GM21723 (cell line): ENCODE measurements at regions not wholly inside any gene's neighbourhood (a gene's known extent, or its start where the extent isn't known, plus 50 kb on each side); places are given as distances from the start of the nearest gene placed in this dataset.
"Not testable (repeated sequence)": the region's sequence is repeated elsewhere in the genome, so short reads cannot be mapped to it uniquely, and the experiment has no call there.

Experiments used
- ATAC-seq: cut with Tn5 transposase; IDR thresholded peaks from one replicate; pipeline ENCODE4 v1.9.1; 2021; ENCODE audit warnings: mild to moderate bottlenecking, moderate library complexity; ENCODE audit not compliant: unreplicated experiment

GRCh38 chr21:10424887-10425145 lies 96.6 kb upstream of the TPTE start:
- not testable (repeated sequence) for ATAC-seq

GRCh38 chr21:10425856-10426255 lies 95.5 kb upstream of the TPTE start:
- ATAC-seq, result no peak

- not testable (repeated sequence) for ATAC-seq
These were observed 94.6 kb upstream of the TPTE start for GRCh38 chr21:10426812-10427211.

GRCh38 chr21:10427277-10427676 lies 94.1 kb upstream of the TPTE start:
- ATAC-seq, result not testable (repeated sequence)

GRCh38 chr21:10428981-10429534 lies 92.3 kb upstream of the TPTE start:
- ATAC-seq, result not testable (repeated sequence)

- no peak for ATAC-seq
These were observed 91.4 kb upstream of the TPTE start for GRCh38 chr21:10430005-10430404.

- ATAC-seq, result not testable (repeated sequence)
These were observed 89.4 kb upstream of the TPTE start for GRCh38 chr21:10431995-10432394.

- not testable (repeated sequence) for ATAC-seq
These were observed 88.9 kb upstream of the TPTE start for GRCh38 chr21:10432456-10432855.

GRCh38 chr21:10437977-10438376 lies 83.4 kb upstream of the TPTE start:
- ATAC-seq, result not testable (repeated sequence)

GRCh38 chr21:10440639-10441038 lies 80.7 kb upstream of the TPTE start:
- ATAC-seq, result not testable (repeated sequence)

GRCh38 chr21:10442018-10442417 lies 79.4 kb upstream of the TPTE start:
- ATAC-seq, result not testable (repeated sequence)

- not testable (repeated sequence) for ATAC-seq
These were observed 75.7 kb upstream of the TPTE start for GRCh38 chr21:10445685-10446084.

GRCh38 chr21:10449451-10449850 lies 71.9 kb upstream of the TPTE start:
- ATAC-seq, result not testable (repeated sequence)

GRCh38 chr21:10451274-10451673 lies 70.1 kb upstream of the TPTE start:
- ATAC-seq, result not testable (repeated sequence)

GRCh38 chr21:10457765-10458164 lies 63.6 kb upstream of the TPTE start:
- not testable (repeated sequence) for ATAC-seq

GRCh38 chr21:10460957-10461356 lies 60.4 kb upstream of the TPTE start:
- ATAC-seq, result not testable (repeated sequence)

- ATAC-seq, result not testable (repeated sequence)
These were observed 59.9 kb upstream of the TPTE start for GRCh38 chr21:10461445-10461844.

- no peak for ATAC-seq
These were observed 58.2 kb upstream of the TPTE start for GRCh38 chr21:10463156-10463555.

- ATAC-seq, result no peak
These were observed 56.4 kb upstream of the TPTE start for GRCh38 chr21:10464975-10465374.

- ATAC-seq, result not testable (repeated sequence)
These were observed 55.8 kb upstream of the TPTE start for GRCh38 chr21:10465524-10466110.

- no peak for ATAC-seq
These were observed 55.2 kb upstream of the TPTE start for GRCh38 chr21:10466200-10466599.
